ENCODE measurements at regions not wholly inside any gene's neighbourhood (a gene's known extent, or its start where the extent isn't known, plus 50 kb on each side); places are given as distances from the start of the nearest gene placed in this dataset.
A peak's percentile ranks its signal among the peaks of the same experiment; 100 is the strongest.
"Not testable (repeated sequence)": the region's sequence is repeated elsewhere in the genome, so short reads cannot be mapped to it uniquely, and the experiment has no call there.

DNA sequence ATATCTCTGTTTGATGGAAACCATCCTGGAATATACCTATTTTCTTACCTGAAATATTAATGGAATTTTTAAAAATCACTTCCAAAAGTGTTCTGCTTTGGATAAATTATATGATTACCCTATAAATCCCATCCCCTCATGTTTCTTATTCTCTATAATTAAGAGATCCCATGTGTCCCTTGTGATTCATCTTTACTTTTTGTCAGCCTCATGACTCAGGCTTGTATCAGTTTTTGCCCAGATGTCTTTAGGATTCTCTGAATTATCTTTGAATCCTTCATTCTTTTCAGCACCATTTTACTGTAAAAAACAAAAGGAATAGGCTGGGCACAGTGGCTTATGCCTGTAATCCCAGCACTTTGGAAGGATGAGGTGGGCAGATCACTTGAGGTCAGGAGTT, 804.5 kb upstream of the CITED2 start:
- no peak for DNase-seq (ENCODE audit: low read depth in 1 of 2, low spot score in 1 of 2)
- in situ Hi-C loops (cut with HindIII; ENCODE audit: low pct_unique_long_range_greater_than_20kb, low sequenced_read_pairs) = no loop called here
- no peak for TF ChIP-seq JUND (IDR thresholded peaks at IDR 0.05; ENCODE audit: low read depth)

GRCh38 chr6:140178520-140178919, 804.1 kb upstream of the CITED2 start:
- in situ Hi-C loops (cut with HindIII; ENCODE audit: low pct_unique_long_range_greater_than_20kb, low sequenced_read_pairs) = no loop called here
- DNase-seq (ENCODE audit: low read depth in 1 of 2, low spot score in 1 of 2) = no peak
- no peak for TF ChIP-seq JUND (IDR thresholded peaks at IDR 0.05; ENCODE audit: low read depth)

DNA sequence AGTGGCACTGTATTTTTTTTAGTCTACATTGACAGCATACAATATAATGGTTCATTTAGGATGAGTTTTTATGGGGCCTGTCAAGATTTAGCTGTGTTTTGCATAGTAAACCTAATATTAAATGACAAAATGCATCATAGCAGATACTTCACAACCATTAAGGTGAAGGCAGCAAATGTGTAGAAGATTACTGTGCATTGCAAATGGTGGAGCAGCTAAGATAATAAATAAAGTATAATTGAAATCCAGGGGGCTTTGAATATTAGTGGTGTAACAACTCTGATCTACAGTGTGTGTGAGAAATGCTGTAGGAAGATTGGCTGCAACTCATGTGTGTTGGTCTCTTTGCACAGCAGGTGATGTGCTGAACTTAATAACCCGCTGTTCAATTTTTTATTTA, 801.9 kb upstream of the CITED2 start:
- DNase-seq (ENCODE audit: low read depth in 1 of 2, low spot score in 1 of 2) = no peak
- in situ Hi-C loops (cut with HindIII; ENCODE audit: low pct_unique_long_range_greater_than_20kb, low sequenced_read_pairs) = no loop called here
- TF ChIP-seq JUND (IDR thresholded peaks at IDR 0.05; ENCODE audit: low read depth) = no peak

DNA sequence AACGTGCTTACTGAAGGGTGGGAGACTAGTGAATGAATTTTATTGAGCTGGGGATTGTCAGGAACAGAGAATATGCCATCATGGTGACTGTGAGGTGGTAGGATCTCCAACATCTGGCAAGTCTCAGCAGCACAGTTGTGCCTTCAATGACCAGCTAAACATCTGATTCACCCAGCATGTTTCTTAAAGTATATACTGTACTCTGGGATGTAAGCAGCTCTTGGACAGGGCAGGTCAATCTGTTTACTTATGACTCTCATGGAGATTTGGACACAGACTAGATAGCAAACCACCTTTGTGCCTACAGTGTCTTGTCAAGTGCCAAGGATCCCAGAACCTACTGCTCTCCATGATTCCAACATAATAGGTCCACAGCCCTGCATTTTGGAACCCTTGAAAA, 801.0 kb upstream of the CITED2 start:
- no peak for TF ChIP-seq JUND (IDR thresholded peaks at IDR 0.05; ENCODE audit: low read depth)
- DNase-seq (ENCODE audit: low read depth in 1 of 2, low spot score in 1 of 2) = no peak
- in situ Hi-C loops (cut with HindIII; ENCODE audit: low pct_unique_long_range_greater_than_20kb, low sequenced_read_pairs) = no loop called here

DNA sequence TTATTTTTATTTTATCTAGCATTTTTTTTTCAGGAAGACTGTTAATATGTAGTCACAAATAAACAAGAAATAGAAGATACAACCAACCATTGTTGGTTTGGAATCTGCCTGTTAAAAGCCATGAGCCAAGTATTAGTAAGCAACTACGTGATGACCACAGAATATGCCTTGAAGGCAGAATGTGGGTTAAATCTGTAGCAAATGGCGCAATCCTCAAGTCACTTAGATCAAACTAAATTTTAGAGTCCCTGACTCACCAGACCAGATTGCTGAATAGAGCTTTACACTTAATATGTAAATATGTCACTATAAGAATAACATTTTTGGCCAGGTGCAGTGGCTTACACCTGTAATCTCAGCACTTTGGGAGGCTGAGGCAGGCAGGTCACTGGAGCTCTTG, 800.1 kb upstream of the CITED2 start:
- DNase-seq (ENCODE audit: low read depth in 1 of 2, low spot score in 1 of 2) = peak in 1 of 2 experiments; percentile 24
- in situ Hi-C loops (cut with HindIII; ENCODE audit: low pct_unique_long_range_greater_than_20kb, low sequenced_read_pairs) = no loop called here
- TF ChIP-seq JUND (IDR thresholded peaks at IDR 0.05; ENCODE audit: low read depth) = no peak

GRCh38 chr6:140168365-140168764, 793.9 kb upstream of the CITED2 start:
- DNase-seq (ENCODE audit: low read depth in 1 of 2, low spot score in 1 of 2) = no peak
- in situ Hi-C loops (cut with HindIII; ENCODE audit: low pct_unique_long_range_greater_than_20kb, low sequenced_read_pairs) = no loop called here
- TF ChIP-seq JUND (IDR thresholded peaks at IDR 0.05; ENCODE audit: low read depth) = no peak

GRCh38 chr6:140160909-140161308, 786.5 kb upstream of the CITED2 start:
- no peak for TF ChIP-seq JUND (IDR thresholded peaks at IDR 0.05; ENCODE audit: low read depth)
- in situ Hi-C loops (cut with HindIII; ENCODE audit: low pct_unique_long_range_greater_than_20kb, low sequenced_read_pairs) = no loop called here
- no peak for DNase-seq (ENCODE audit: low read depth in 1 of 2, low spot score in 1 of 2)

GRCh38 chr6:140160494-140160893, 786.0 kb upstream of the CITED2 start:
- TF ChIP-seq JUND (IDR thresholded peaks at IDR 0.05; ENCODE audit: low read depth) = no peak
- in situ Hi-C loops (cut with HindIII; ENCODE audit: low pct_unique_long_range_greater_than_20kb, low sequenced_read_pairs) = no loop called here

DNA sequence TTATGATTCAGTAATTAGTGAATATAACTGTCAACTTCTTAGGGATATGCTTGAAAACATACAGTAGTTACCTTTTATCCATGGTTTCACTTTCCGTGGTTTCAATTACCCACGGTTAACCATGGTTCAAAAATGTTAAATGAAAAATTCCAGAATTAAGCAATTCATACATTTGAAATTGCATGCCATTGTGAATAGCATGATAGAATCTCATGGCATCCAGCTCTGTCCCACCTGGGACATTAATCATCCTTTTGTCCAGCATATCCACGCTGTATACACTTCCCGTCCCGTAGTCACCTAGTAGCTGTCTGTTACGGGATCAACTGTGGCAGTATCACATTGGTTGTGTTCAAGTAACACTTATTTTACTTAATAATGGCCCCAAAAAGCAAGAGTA, 781.7 kb upstream of the CITED2 start:
- no peak for TF ChIP-seq JUND (IDR thresholded peaks at IDR 0.05; ENCODE audit: low read depth)
- in situ Hi-C loops (cut with HindIII; ENCODE audit: low pct_unique_long_range_greater_than_20kb, low sequenced_read_pairs) = no loop called here
- no peak for DNase-seq (ENCODE audit: low read depth in 1 of 2, low spot score in 1 of 2)

More at GRCh38 chr6:140160494-140160893, 786.0 kb upstream of the CITED2 start:
- DNase-seq (ENCODE audit: low read depth in 1 of 2, low spot score in 1 of 2) = no peak

DNA sequence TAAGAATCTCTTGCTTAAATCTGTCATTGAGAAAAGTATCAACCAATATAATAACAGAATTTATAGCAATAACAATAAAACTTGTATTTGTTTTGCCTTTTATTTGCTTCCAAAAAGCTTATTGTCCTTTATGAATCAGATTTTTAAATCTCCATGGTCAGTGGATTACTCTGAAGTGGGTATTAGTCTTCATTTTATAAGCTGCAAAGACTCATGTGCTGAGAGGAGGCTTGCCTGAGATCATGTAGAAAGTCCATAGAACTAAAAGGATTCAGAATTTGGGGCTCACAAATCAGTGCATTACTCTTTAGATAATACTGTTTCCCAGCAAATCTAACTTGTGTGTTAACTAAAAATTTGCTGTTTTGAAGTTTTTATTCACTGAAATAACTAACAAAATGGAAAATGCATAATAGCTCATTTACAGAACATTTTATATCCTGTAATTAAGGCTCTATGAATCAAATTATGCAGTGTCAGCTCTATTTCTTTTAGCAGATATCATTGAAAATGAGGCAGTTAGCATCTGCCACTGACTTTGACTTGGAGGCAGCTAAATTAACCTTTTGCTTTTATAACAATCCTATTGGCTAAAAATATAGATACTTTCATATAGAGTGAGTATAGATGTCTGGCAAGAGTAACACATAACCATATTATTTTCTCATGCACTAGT, 781.1 kb upstream of the CITED2 start:
- TF ChIP-seq JUND (IDR thresholded peaks at IDR 0.05; ENCODE audit: low read depth) = no peak
- in situ Hi-C loops (cut with HindIII; ENCODE audit: low pct_unique_long_range_greater_than_20kb, low sequenced_read_pairs) = no loop called here
- DNase-seq (ENCODE audit: low read depth in 1 of 2, low spot score in 1 of 2) = no peak

GRCh38 chr6:140153703-140154102, 779.3 kb upstream of the CITED2 start:
- in situ Hi-C loops (cut with HindIII; ENCODE audit: low pct_unique_long_range_greater_than_20kb, low sequenced_read_pairs) = no loop called here
- no peak for TF ChIP-seq JUND (IDR thresholded peaks at IDR 0.05; ENCODE audit: low read depth)
- no peak for DNase-seq (ENCODE audit: low read depth in 1 of 2, low spot score in 1 of 2)

DNA sequence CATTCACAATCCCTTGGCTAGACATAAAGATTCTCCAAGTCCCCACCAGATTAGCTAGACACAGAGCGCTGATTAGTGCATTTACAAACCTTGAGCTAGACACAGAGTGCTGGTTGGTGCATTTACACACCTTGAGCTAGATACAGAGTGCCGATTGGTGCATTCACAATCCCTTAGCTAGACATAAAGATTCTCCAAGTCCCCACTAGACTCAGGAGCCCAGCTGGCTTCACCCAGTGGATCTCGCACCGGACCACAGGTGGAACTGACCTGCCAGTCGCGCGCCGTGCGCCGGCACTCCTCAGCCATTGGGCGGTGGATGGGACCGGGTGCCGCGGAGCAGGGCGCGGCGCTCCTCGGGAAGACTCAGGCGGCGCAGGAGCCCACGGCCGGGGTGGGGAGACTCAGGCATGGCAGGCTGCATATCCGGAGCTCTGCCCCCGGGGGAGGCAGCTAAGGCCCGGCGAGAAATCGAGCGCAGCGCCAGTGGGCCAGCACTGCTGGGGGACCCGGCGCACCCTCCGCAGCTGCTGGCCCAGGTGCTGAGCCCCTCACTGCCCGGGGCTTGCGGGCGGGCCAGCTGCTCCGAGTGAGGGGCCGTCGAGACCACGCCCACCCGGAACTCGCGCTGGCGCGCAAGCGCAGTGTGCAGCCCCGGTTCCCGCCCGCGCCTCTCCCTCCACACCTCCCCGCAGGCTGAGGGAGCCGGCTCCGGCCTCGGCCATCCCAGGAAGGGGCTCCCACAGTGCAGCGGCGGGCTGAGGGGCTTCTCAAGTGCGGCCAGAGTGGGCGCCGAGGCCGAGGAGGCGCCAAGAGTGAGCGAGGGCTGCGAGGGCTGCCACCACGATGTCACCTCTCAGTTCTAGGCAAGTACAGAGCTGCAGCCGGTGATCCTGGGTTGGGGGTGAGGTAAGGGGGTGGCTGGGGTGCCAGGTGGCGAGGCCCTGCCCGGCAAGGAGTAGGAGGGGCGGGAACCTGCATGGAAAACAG, 773.7 kb upstream of the CITED2 start:
- in situ Hi-C loops (cut with HindIII; ENCODE audit: low pct_unique_long_range_greater_than_20kb, low sequenced_read_pairs); DNase-seq (ENCODE audit: low read depth in 1 of 2, low spot score in 1 of 2): not testable (repeated sequence)

DNA sequence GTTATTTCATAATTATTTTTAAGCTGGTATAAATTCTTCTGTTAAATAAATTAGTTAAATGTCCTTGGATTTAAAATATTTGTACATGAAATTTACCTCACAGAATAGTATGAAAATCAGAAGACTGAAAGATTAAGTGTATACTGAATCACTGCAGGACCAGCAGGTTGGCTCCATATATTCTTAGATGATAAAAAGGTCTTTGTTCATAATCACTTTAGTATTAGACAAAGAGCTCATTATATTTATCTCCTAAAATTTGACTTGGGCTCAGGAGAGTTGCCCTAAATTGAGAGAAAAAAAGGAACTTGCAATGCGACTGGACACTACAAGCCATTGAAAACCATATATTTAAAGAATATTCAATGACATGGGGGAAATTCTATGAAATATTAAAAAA, 766.4 kb upstream of the CITED2 start:
- DNase-seq (ENCODE audit: low read depth in 1 of 2, low spot score in 1 of 2) = no peak
- in situ Hi-C loops (cut with HindIII; ENCODE audit: low pct_unique_long_range_greater_than_20kb, low sequenced_read_pairs) = no loop called here
- TF ChIP-seq JUND (IDR thresholded peaks at IDR 0.05; ENCODE audit: low read depth) = no peak

All from T47D (cell line).